WTC11 (cell line): ENCODE measurements at regions not wholly inside any gene's neighbourhood (a gene's known extent, or its start where the extent isn't known, plus 50 kb on each side); places are given as distances from the start of the nearest gene placed in this dataset.

ENCODE experiments used
- ATAC-seq: fragments of 200-7000 bp; cut with Tn5 transposase; 2 replicates; pipeline ENCODE4 v1.10.0; 2021; ENCODE audit warnings: mild to moderate bottlenecking, moderate library complexity
- CTCF ChIA-PET: fragments of 300-600 bp; sonication (Branson Sonifier 250); formaldehyde crosslinking; loops from one replicate; lab custom pipeline; 2021; ENCODE audit warnings: antibody characterized with exemption; lab: Charles Lee
- POLR2A ChIA-PET: fragments of 350-600 bp; sonication (Branson Sonifier 250); formaldehyde crosslinking; loops from one replicate; lab custom pipeline; 2021; ENCODE audit warnings: antibody characterized with exemption; lab: Charles Lee
- DNase-seq: peaks from one replicate; pipeline ENCODE4 v3.0.0; 2021; ENCODE audit warnings: low spot score
- H3K27ac Mint-ChIP-seq: 2 replicates; pipeline ENCODE4 v1.8.0; 2021; ENCODE audit warnings: mixed read lengths
- H3K27me3 Mint-ChIP-seq: 2 replicates; pipeline ENCODE4 v1.8.0; 2021; ENCODE audit warnings: low read depth, mild to moderate bottlenecking, moderate library complexity, mixed read lengths
- H3K36me3 Mint-ChIP-seq: 2 replicates; pipeline ENCODE4 v1.8.0; 2021; ENCODE audit warnings: mixed read lengths
- H3K4me1 Mint-ChIP-seq: 2 replicates; pipeline ENCODE4 v1.8.0; 2022; ENCODE audit warnings: mixed read lengths
- H3K4me3 Mint-ChIP-seq: 2 replicates; pipeline ENCODE4 v1.8.0; 2021; ENCODE audit warnings: mild to moderate bottlenecking, moderate library complexity, mixed read lengths
- H3K9me3 Mint-ChIP-seq: 2 replicates; pipeline ENCODE4 v1.8.0; 2021; ENCODE audit warnings: mixed read lengths
- AR ChIP-seq: fragments of 250-450 bp; sonication (Bioruptor Pico); IDR thresholded peaks from 2 replicates; pipeline ENCODE4 v1.9.0; 2021; ENCODE audit warnings: mild to moderate bottlenecking
- CDX4 ChIP-seq: fragments of 250-450 bp; sonication (Bioruptor Pico); IDR thresholded peaks from 2 replicates; pipeline ENCODE4 v1.9.0; 2021; ENCODE audit warnings: moderate library complexity, mild to moderate bottlenecking, inconsistent platforms, borderline replicate concordance
- EMX1 ChIP-seq: fragments of 250-450 bp; sonication (Bioruptor Pico); IDR thresholded peaks from 2 replicates; pipeline ENCODE4 v1.8.0; 2021; ENCODE audit warnings: mild to moderate bottlenecking
- GRHL2 ChIP-seq: fragments of 250-450 bp; sonication (Bioruptor Pico); IDR thresholded peaks from 2 replicates; pipeline ENCODE4 v1.8.0; 2022; ENCODE audit warnings: mild to moderate bottlenecking, moderate library complexity; ENCODE audit not compliant: insufficient replicate concordance, severe bottlenecking
- MAX ChIP-seq: sonication (generic); formaldehyde crosslinking; IDR thresholded peaks from 2 replicates; pipeline ENCODE4 v1.8.0; 2022; ENCODE audit warnings: mild to moderate bottlenecking, missing genetic modification reagents
- NFE2L1 ChIP-seq: sonication (generic); formaldehyde crosslinking; IDR thresholded peaks from 2 replicates; pipeline ENCODE4 v1.8.1; 2023; ENCODE audit warnings: missing genetic modification reagents
- USF1 ChIP-seq: sonication (generic); formaldehyde crosslinking; IDR thresholded peaks from 2 replicates; pipeline ENCODE4 v1.8.0; 2022; ENCODE audit warnings: mild to moderate bottlenecking, missing genetic modification reagents
- ZBTB21 ChIP-seq: sonication (generic); formaldehyde crosslinking; IDR thresholded peaks from 2 replicates; pipeline ENCODE4 v1.8.1; 2023; ENCODE audit warnings: mild to moderate bottlenecking, missing genetic modification reagents, borderline replicate concordance
- ZNF396 ChIP-seq: fragments of 250-450 bp; sonication (Bioruptor Pico); IDR thresholded peaks from 2 replicates; pipeline ENCODE4 v1.8.0; 2021; ENCODE audit warnings: mild to moderate bottlenecking, moderate library complexity, borderline replicate concordance
- TF ChIP-seq, protein P1 (sequence below): sonication (generic); formaldehyde crosslinking; IDR thresholded peaks from 2 replicates; pipeline ENCODE4 v1.8.1; 2022; ENCODE audit warnings: missing genetic modification reagents, borderline replicate concordance
- TF ChIP-seq, protein P2 (sequence below): fragments of 250-450 bp; sonication (Bioruptor Pico); IDR thresholded peaks from 2 replicates; pipeline ENCODE4 v1.9.0; 2021; ENCODE audit warnings: mild to moderate bottlenecking, borderline replicate concordance
- TF ChIP-seq, protein P3 (sequence below): sonication (generic); formaldehyde crosslinking; IDR thresholded peaks from 2 replicates; pipeline ENCODE4 v1.8.1; 2022; ENCODE audit warnings: low read depth, missing genetic modification reagents, borderline replicate concordance

DNA sequence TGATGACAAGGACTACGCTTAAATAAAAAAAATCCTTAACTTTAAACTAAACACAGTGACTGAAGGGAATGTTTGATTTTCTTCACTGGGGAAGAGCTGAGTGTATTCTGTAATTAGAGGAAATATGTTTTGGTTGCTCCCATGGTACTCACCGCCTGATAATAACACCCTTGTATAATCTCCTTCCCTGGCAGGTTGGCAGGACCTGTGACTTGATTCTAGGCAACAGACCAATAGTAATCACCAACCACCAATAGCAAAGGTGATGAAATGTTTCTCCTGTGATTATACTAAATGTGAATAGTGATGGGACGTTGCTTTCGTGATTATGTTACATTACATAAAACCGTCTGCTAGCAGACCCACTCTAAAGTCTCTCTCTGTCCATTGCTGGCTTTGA lies 536.8 kb upstream of the CPEB2 start (continued):
- TF ChIP-seq AR (CRISPR knock-in tag) (no peak), GRHL2 (CRISPR knock-in tag) (no peak)
- TF ChIP-seq, all 79 proteins: peak for 0

DNA sequence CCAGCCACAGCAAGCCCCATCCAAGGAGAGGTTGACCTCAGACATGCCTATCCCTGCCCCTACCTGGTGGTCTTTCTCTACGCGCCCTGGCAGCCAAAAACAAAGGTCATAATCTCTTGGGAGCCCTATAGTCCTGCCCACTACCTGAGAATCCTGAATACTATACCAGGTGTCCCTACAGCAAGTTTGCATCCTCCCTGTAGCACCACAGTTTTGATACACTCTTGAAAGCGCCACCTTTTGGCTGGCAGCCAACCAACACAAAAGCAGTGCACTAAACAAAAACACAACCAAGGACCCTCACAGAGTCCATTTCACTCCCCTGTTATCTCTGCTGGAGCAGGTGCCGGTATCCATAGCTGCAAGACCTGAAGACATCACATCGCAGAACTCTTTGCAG lies 523.8 kb upstream of the CPEB2 start:
- TF ChIP-seq ZNF396 (CRISPR knock-in tag) (no peak), CDX4 (CRISPR knock-in tag) (no peak), MAX (CRISPR knock-in tag) (no peak), NFE2L1 (CRISPR knock-in tag) (no peak)
- Mint-ChIP-seq H3K27ac (no peak overlapping the region), H3K27me3 (no peaks in the 10 kb centered on the region), H3K4me3 (no peak overlapping the region), H3K9me3 (peaks cover 26% of the 10 kb centered on the region), H3K4me1 (peaks cover 9% of the 10 kb centered on the region), H3K36me3 (peaks cover 18% of the 10 kb centered on the region)
- POLR2A ChIA-PET: no interaction called here
- ATAC-seq (peak; percentile 61), DNase-seq (peak; percentile 11)
- CTCF ChIA-PET: no interaction called here

DNA sequence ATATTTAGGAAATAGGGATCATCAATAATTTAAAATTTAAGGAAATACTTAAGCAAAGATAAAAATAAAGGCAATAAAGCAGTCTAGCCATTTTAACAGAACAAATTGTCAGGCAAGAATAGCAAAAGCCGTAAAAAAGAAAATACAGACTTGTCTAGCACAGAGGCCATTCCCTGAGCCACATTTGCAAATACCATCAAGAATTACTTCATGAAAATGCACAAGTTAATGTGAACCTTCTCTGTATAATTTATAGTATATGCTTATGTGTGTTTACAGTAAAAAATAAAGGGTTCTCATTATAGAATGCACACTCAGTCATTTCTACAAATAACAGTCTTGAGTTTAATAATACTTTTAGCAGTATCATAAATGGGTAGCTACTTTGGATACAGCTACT lies 505.9 kb upstream of the CPEB2 start:
- ATAC-seq: no peak
- ChIA-PET POLR2A (no interaction called here), CTCF (no interaction called here)
- Mint-ChIP-seq H3K9me3 (no peaks in the 10 kb centered on the region), H3K4me1 (no peaks in the 10 kb centered on the region), H3K36me3 (no peaks in the 10 kb centered on the region), H3K27me3 (no peaks in the 10 kb centered on the region), H3K27ac (no peak overlapping the region), H3K4me3 (no peak overlapping the region)
- DNase-seq: no peak
- TF ChIP-seq NFE2L1 (CRISPR knock-in tag) (no peak), EMX1 (CRISPR knock-in tag) (no peak), ZNF396 (CRISPR knock-in tag) (no peak), USF1 (no peak), ZBTB21 (no peak)
- TF ChIP-seq, protein P1, sequence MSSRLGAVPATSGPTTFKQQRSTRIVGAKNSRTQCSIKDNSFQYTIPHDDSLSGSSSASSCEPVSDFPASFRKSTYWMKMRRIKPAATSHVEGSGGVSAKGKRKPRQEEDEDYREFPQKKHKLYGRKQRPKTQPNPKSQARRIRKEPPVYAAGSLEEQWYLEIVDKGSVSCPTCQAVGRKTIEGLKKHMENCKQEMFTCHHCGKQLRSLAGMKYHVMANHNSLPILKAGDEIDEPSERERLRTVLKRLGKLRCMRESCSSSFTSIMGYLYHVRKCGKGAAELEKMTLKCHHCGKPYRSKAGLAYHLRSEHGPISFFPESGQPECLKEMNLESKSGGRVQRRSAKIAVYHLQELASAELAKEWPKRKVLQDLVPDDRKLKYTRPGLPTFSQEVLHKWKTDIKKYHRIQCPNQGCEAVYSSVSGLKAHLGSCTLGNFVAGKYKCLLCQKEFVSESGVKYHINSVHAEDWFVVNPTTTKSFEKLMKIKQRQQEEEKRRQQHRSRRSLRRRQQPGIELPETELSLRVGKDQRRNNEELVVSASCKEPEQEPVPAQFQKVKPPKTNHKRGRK: no peak
- TF ChIP-seq, protein P2, sequence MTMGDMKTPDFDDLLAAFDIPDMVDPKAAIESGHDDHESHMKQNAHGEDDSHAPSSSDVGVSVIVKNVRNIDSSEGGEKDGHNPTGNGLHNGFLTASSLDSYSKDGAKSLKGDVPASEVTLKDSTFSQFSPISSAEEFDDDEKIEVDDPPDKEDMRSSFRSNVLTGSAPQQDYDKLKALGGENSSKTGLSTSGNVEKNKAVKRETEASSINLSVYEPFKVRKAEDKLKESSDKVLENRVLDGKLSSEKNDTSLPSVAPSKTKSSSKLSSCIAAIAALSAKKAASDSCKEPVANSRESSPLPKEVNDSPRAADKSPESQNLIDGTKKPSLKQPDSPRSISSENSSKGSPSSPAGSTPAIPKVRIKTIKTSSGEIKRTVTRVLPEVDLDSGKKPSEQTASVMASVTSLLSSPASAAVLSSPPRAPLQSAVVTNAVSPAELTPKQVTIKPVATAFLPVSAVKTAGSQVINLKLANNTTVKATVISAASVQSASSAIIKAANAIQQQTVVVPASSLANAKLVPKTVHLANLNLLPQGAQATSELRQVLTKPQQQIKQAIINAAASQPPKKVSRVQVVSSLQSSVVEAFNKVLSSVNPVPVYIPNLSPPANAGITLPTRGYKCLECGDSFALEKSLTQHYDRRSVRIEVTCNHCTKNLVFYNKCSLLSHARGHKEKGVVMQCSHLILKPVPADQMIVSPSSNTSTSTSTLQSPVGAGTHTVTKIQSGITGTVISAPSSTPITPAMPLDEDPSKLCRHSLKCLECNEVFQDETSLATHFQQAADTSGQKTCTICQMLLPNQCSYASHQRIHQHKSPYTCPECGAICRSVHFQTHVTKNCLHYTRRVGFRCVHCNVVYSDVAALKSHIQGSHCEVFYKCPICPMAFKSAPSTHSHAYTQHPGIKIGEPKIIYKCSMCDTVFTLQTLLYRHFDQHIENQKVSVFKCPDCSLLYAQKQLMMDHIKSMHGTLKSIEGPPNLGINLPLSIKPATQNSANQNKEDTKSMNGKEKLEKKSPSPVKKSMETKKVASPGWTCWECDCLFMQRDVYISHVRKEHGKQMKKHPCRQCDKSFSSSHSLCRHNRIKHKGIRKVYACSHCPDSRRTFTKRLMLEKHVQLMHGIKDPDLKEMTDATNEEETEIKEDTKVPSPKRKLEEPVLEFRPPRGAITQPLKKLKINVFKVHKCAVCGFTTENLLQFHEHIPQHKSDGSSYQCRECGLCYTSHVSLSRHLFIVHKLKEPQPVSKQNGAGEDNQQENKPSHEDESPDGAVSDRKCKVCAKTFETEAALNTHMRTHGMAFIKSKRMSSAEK (CRISPR knock-in tag): no peak
- TF ChIP-seq, protein P3, sequence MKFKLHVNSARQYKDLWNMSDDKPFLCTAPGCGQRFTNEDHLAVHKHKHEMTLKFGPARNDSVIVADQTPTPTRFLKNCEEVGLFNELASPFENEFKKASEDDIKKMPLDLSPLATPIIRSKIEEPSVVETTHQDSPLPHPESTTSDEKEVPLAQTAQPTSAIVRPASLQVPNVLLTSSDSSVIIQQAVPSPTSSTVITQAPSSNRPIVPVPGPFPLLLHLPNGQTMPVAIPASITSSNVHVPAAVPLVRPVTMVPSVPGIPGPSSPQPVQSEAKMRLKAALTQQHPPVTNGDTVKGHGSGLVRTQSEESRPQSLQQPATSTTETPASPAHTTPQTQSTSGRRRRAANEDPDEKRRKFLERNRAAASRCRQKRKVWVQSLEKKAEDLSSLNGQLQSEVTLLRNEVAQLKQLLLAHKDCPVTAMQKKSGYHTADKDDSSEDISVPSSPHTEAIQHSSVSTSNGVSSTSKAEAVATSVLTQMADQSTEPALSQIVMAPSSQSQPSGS (CRISPR knock-in tag): no peak
